ENCODE measurements at regions not wholly inside any gene's neighbourhood (a gene's known extent, or its start where the extent isn't known, plus 50 kb on each side); places are given as distances from the start of the nearest gene placed in this dataset.
"Not testable (repeated sequence)": the region's sequence is repeated elsewhere in the genome, so short reads cannot be mapped to it uniquely, and the experiment has no call there.

DNA sequence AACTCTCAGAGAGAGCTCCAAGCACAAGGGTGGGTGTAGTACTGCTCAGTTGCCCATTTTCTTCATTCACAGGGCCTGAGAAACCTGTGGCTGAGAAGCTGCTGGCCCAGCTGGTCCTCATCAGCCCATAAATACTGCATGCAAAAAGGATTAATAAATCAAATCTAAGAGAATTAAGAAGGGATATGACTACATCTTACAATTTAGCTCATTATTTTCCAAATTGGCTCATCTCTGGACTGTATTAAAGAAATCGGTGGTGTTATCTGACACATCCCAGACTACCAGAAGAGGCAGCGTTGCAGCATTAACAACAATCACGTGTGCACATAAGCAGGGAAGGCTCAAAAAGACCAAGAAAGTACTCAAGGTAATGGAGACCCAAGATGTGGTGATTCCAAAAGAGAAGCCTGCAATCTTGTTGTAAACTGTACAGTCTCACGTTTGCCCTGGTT lies 90.7 kb downstream of the CD24 start:
- no peak for DNase-seq

GRCh38 chr6:106882601-106883518 lies 91.7 kb downstream of the CD24 start:
- no peak for DNase-seq

GRCh38 chr6:106882138-106882537 lies 92.4 kb downstream of the CD24 start:
- no peak for DNase-seq

- DNase-seq: no peak
Measured at GRCh38 chr6:106880952-106881351, 93.6 kb downstream of the CD24 start.

GRCh38 chr6:106875782-106876321 lies 98.7 kb downstream of the CD24 start:
- DNase-seq: no peak

DNA sequence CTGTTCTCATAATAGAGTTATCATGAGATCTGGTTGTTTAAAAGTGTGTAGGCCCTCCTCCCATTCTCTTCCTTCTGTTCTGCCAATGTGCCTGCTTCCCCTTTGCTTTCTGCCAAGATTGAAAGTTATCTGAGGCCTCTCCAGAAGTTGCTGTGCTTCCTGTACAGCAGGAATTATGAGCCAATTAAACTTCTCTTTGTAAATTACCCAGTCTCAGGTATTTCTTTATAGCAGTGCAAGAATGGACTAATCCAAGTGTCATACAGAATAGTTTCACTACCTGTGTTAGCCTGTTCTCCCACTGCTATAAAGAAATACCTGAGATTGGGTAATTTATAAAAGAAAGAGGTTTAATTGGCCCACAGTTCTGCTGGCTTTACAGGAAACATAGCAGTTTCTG lies 100.0 kb downstream of the CD24 start:
- no peak for DNase-seq

- DNase-seq: no peak
Measured at GRCh38 chr6:106872049-106872448, 102.5 kb downstream of the CD24 start.

DNA sequence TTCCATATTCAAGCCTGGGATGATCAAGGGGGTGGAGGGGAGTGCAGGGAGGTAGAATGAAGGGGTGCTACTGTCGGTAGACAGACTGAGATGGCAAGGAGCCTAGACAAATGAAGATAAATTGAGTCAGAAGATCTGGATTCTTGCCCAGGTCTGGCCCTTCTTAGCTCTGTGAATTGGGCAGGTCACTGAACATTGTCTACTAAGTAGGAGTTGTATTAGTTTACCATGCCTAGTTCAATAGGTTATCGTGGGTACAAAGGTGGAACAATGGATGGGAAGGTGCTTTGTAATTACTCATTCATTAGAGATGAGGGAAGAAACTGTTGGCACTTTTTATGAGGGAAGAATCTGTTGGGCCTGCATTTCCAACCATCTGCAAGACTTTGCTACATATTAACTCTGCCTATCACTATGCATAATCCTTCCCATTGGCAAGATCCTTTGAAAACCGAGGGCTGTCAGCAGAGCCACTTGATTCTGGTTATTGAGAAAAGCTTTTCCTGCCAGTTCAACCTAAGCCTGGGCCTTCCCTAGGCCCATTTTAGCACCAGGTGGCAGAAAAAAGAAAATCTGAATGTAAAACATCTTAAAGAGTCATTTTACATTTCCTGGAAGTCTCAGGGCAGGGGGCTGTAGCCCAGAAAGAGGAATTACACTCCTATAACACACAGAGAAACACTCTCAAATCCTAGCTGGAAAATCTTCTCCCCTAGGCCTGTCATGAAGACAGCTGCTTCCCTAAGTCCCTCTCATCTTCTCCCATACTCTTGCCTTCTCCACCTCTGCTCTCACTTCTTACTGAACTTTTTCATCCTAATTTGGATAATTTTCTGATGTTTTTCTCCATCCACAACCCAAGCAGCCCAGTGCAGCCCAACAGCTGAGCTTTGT lies 103.5 kb downstream of the CD24 start:
- DNase-seq: no peak

GRCh38 chr6:106870069-106870468 lies 104.5 kb downstream of the CD24 start:
- DNase-seq: no peak

DNA sequence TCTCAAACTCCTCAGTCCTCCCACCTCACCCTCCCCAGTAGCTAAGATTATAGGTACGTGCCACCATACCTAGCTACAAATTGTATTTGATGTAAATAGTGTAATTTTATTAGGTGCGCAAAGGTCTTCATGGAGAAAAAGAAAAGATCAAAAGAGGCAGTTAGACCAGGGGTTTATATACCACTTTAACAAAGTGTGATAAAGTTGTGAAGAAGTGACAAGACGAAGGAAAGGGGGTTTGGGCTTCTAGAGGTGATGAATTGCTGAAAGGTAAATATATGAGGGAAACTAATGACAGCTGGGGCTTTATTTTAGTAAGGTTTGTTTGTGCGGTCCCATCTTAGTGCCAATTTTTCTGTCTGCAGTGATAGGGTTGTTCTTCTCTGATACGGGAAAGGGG lies 105.3 kb downstream of the CD24 start:
- DNase-seq: no peak

DNA sequence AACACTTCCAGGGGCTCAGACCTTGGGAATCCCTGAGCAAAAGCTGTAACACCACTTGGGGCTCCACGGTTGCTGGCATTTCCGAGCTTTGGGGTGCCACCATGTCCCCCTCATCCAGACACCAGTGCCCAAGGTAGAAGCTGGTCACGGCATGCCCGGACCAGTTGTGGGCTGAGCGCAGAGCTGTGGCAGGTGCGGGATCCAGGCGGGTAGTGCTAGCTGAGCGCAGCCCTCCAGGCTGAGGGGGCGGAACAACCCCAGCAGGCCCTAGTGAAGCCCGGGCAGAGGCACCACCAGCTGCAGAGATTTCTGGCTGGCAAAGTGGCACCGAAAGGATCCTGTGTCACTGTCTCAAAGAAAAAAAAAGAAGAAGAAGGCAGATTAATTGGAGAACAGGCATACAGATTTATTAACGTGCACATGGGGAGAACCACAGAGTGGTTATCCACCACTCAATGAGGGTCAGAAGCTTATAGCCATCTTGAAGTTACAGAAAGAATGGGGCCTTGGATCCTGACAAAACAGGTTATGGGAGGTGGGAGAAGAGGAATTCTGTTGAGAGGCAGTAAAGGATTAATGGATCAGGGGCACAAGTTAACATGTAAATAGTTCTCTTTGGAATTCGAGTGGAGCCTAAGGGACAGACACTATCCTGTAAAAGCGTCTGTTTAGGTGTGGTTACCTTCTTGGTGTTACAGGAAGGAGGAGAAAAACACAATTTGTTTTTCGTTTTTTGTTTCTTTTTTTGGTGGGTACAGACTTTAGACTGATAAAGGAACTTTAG lies 107.5 kb downstream of the CD24 start:
- DNase-seq: no peak

GRCh38 chr6:106862858-106863257 lies 111.7 kb downstream of the CD24 start:
- no peak for DNase-seq

DNA sequence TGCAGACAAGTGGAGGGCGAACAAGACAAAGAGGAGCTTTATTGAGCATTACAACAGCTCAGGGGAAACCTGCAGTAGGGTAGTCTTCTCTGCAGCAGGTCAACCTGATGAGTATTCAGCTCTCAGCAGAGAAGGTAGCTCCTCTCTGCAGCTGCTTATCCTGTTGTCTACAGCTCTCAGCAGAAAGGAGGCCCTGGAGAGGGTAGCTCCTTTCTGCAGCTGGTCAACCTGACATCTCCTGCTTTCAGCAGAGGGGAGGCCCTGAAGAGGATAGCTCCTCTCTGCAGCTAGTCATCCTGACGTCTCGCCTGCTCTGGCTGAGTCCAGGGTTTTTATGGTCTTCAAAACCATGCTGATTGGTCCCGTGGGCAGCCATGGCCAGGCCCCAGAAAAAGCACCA lies 113.6 kb downstream of the CD24 start:
- DNase-seq: no peak

GRCh38 chr6:106858653-106859092 lies 115.9 kb downstream of the CD24 start:
- no peak for DNase-seq

GRCh38 chr6:106857771-106858652 lies 116.5 kb downstream of the CD24 start:
- DNase-seq: no peak

DNA sequence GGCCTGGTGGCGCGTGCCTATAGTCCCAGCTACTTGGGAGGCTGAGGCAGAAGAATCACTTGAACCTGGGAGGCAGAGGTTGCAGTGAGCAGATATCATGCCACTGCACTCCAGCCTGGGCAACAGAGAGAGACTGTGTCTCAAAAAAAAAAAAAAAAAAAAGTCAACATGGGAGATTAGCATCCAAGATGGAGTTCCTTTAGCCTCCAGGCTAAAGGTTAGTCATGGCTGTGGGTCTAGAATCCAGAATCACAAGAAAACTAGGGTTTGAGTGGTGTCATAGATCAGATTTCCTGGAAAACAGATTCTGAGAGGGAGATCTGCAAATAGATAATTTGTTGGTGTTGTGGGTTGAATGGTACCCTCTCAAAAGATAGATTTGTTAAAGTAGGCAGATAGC lies 117.2 kb downstream of the CD24 start:
- not testable (repeated sequence) for DNase-seq

DNA sequence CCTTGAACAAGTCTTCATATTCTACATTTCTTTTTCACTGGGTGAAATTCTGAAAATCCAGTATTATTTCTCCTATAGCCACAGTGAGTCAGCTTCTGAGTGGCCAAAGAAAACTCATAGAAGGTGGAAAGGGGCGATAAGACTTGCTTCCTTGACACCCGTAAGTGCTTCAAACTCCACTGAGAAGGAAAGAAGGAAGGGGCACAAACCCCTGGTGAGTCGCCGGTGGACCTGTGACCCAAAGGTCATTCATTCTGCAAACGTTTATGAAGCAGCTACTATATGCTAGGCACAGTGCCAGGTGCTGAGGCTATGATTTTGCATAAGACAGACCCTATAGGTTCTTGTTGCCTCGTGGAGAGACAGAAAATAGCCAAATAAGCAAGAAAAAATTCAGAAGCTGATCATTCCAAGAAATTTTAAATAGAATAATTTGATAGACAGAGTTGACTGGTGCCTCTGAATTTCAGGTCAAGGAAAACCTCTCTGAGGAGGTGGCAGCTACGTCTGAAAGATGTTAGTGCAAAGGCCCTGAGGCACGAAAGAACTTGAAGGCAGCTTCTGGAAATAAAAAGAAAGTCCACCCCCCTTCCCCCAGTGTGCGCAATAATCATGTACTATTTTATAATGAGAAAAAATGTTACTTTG lies 118.2 kb downstream of the CD24 start:
- DNase-seq: no peak

GRCh38 chr6:106855117-106855516 lies 119.4 kb downstream of the CD24 start:
- DNase-seq: no peak

- no peak for DNase-seq
Measured at GRCh38 chr6:106849676-106850332, 124.7 kb downstream of the CD24 start.

DNA sequence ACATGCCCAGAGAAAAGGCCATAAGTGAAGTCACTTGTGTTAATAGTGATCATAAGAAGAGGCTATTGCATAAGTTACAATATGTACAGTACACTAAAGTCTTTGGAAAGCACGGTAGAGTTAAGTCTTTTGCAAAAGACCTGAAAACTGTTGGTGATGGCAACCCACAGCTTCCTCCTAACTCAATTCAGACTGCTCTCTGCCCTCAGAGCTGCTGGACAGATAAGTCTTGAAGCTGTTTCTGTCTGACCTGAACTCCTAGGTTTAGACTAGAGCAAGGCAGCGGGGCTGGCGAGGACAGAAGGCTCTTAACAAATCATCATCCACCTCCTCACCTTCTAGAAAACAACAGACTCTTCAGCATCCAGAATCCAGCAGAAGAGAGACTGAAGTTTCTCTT lies 125.4 kb downstream of the CD24 start:
- DNase-seq: no peak
